Stomach smooth muscle (tissue), 2 donors: ENCODE measurements at regions not wholly inside any gene's neighbourhood (a gene's known extent, or its start where the extent isn't known, plus 50 kb on each side); places are given as distances from the start of the nearest gene placed in this dataset.

Experiments used
- H3K27ac ChIP-seq: one replicate; pipeline ENCODE4 v1.7.0; 2013; ENCODE audit warnings: mild to moderate bottlenecking, low read length, inconsistent platforms
- H3K27me3 ChIP-seq, 2 donors: one replicate each; pipeline ENCODE4 v1.7.0; 2013; ENCODE audit warnings: low read length in 2 of 2; ENCODE audit not compliant: insufficient read depth in 2 of 2, control insufficient read depth in 1 of 2
- H3K36me3 ChIP-seq, 2 donors: one replicate each; pipeline ENCODE4 v1.7.0; 2013; ENCODE audit warnings: low read length in 2 of 2; ENCODE audit not compliant: control insufficient read depth in 2 of 2, insufficient read depth in 2 of 2
- H3K4me1 ChIP-seq: one replicate; pipeline ENCODE4 v1.7.0; 2013; ENCODE audit warnings: low read length; ENCODE audit not compliant: control insufficient read depth, insufficient read depth
- H3K4me3 ChIP-seq, 2 donors: one replicate each; pipeline ENCODE4 v1.7.0; 2013; ENCODE audit warnings: low read length in 2 of 2
- H3K9ac ChIP-seq, 2 donors: one replicate each; pipeline ENCODE4 v1.7.0; 2013; ENCODE audit warnings: low read length in 2 of 2, mild to moderate bottlenecking in 1 of 2
- H3K9me3 ChIP-seq, 2 donors: one replicate each; pipeline ENCODE4 v1.7.0; 2013; ENCODE audit warnings: low read length in 2 of 2; ENCODE audit not compliant: control insufficient read depth in 2 of 2
- donor health status: healthy.
- donor health status: Pancreatic carcinoma.

GRCh38 chr2:2681085-2681484, 350.0 kb upstream of the MYT1L start:
- Histone ChIP-seq H3K27me3 (no peaks in the 10 kb centered on the region), H3K4me3 (no peak overlapping the region), H3K9me3 (no peaks in the 10 kb centered on the region), H3K9ac (no peak overlapping the region), H3K27ac (no peak overlapping the region), H3K4me1 (no peaks in the 10 kb centered on the region), H3K36me3 (no peaks in the 10 kb centered on the region)

GRCh38 chr2:2674831-2675230, 343.8 kb upstream of the MYT1L start:
- H3K9me3 ChIP-seq, result no peaks in the 10 kb centered on the region

GRCh38 chr2:2673406-2673805, 342.3 kb upstream of the MYT1L start:
- Histone ChIP-seq H3K36me3 (no peaks in the 10 kb centered on the region), H3K9ac (no peak overlapping the region), H3K4me3 (no peak overlapping the region), H3K27me3 (no peaks in the 10 kb centered on the region), H3K27ac (no peak overlapping the region), H3K9me3 (no peaks in the 10 kb centered on the region), H3K4me1 (no peaks in the 10 kb centered on the region)

More at GRCh38 chr2:2674831-2675230, 343.8 kb upstream of the MYT1L start:
- H3K36me3 ChIP-seq, result no peaks in the 10 kb centered on the region
- H3K27me3 ChIP-seq, result no peaks in the 10 kb centered on the region
- H3K4me1 ChIP-seq, result no peaks in the 10 kb centered on the region
- no peak overlapping the region for H3K9ac ChIP-seq
- no peak overlapping the region for H3K4me3 ChIP-seq
- no peak overlapping the region for H3K27ac ChIP-seq

GRCh38 chr2:2672249-2672648, 341.2 kb upstream of the MYT1L start:
- H3K36me3 ChIP-seq, result no peaks in the 10 kb centered on the region
- no peaks in the 10 kb centered on the region for H3K27me3 ChIP-seq
- H3K4me3 ChIP-seq, result no peak overlapping the region
- H3K4me1 ChIP-seq, result no peaks in the 10 kb centered on the region
- H3K27ac ChIP-seq, result no peak overlapping the region
- no peaks in the 10 kb centered on the region for H3K9me3 ChIP-seq
- H3K9ac ChIP-seq, result no peak overlapping the region

- H3K36me3 ChIP-seq, result no peaks in the 10 kb centered on the region
- H3K27me3 ChIP-seq, result no peaks in the 10 kb centered on the region
- H3K27ac ChIP-seq, result no peak overlapping the region
- H3K9me3 ChIP-seq, result no peaks in the 10 kb centered on the region
- H3K9ac ChIP-seq, result no peak overlapping the region
- H3K4me3 ChIP-seq, result no peak overlapping the region
- H3K4me1 ChIP-seq, result no peaks in the 10 kb centered on the region
Measured at GRCh38 chr2:2671826-2672225, 340.8 kb upstream of the MYT1L start.

GRCh38 chr2:2669316-2669715, 338.2 kb upstream of the MYT1L start:
- Histone ChIP-seq H3K4me3 (no peak overlapping the region), H3K4me1 (no peaks in the 10 kb centered on the region), H3K27ac (no peak overlapping the region), H3K9ac (no peak overlapping the region), H3K36me3 (no peaks in the 10 kb centered on the region), H3K9me3 (no peaks in the 10 kb centered on the region), H3K27me3 (no peaks in the 10 kb centered on the region)

- Histone ChIP-seq H3K4me1 (no peaks in the 10 kb centered on the region), H3K9me3 (no peaks in the 10 kb centered on the region), H3K4me3 (no peak overlapping the region)
Measured at GRCh38 chr2:2668681-2669265, 337.7 kb upstream of the MYT1L start.

GRCh38 chr2:2667690-2668089, 336.6 kb upstream of the MYT1L start:
- Histone ChIP-seq H3K36me3 (no peaks in the 10 kb centered on the region), H3K27ac (no peak overlapping the region), H3K4me3 (no peak overlapping the region)

More at GRCh38 chr2:2668681-2669265, 337.7 kb upstream of the MYT1L start:
- Histone ChIP-seq H3K36me3 (no peaks in the 10 kb centered on the region), H3K9ac (no peak overlapping the region), H3K27ac (no peak overlapping the region), H3K27me3 (peaks cover 0 to 2% of the 10 kb centered on the region in 2 donors)

GRCh38 chr2:2665834-2666133, 334.7 kb upstream of the MYT1L start:
- no peak overlapping the region for H3K9ac ChIP-seq
- H3K4me1 ChIP-seq, result peaks cover 3% of the 10 kb centered on the region
- H3K27ac ChIP-seq, result no peak overlapping the region
- peaks cover 0 to 2% of the 10 kb centered on the region in 2 donors for H3K27me3 ChIP-seq
- H3K4me3 ChIP-seq, result no peak overlapping the region
- no peaks in the 10 kb centered on the region for H3K9me3 ChIP-seq
- H3K36me3 ChIP-seq, result no peaks in the 10 kb centered on the region

More at GRCh38 chr2:2667690-2668089, 336.6 kb upstream of the MYT1L start:
- Histone ChIP-seq H3K4me1 (no peaks in the 10 kb centered on the region), H3K9ac (no peak overlapping the region), H3K9me3 (no peaks in the 10 kb centered on the region), H3K27me3 (peaks cover 0 to 2% of the 10 kb centered on the region in 2 donors)

GRCh38 chr2:2664989-2665833, 334.1 kb upstream of the MYT1L start:
- no peak overlapping the region for H3K27ac ChIP-seq
- H3K27me3 ChIP-seq, result peaks cover 0 to 2% of the 10 kb centered on the region in 2 donors
- no peak overlapping the region for H3K4me3 ChIP-seq
- H3K4me1 ChIP-seq, result peaks cover 3% of the 10 kb centered on the region
- H3K9me3 ChIP-seq, result no peaks in the 10 kb centered on the region
- no peaks in the 10 kb centered on the region for H3K36me3 ChIP-seq
- H3K9ac ChIP-seq, result no peak overlapping the region

GRCh38 chr2:2663401-2664036, 332.4 kb upstream of the MYT1L start:
- Histone ChIP-seq H3K9me3 (no peaks in the 10 kb centered on the region), H3K27ac (no peak overlapping the region), H3K9ac (no peak overlapping the region), H3K36me3 (no peaks in the 10 kb centered on the region), H3K27me3 (peaks cover 0 to 2% of the 10 kb centered on the region in 2 donors), H3K4me1 (peaks cover 3% of the 10 kb centered on the region), H3K4me3 (no peak overlapping the region)
